Caco-2 (cell line): ENCODE measurements at regions not wholly inside any gene's neighbourhood (a gene's known extent, or its start where the extent isn't known, plus 50 kb on each side); places are given as distances from the start of the nearest gene placed in this dataset.

Experiments
- BruUV-seq: library from RNA; stranded (reverse); fragments of 400-500 nt; replicated peaks from 2 replicates; lab custom pipeline; 2021; lab: Mats Ljungman, UMichigan
- CTCF ChIA-PET: fragments of 300-600 bp; sonication (Branson Sonifier 250); formaldehyde crosslinking; loops from one replicate; lab custom pipeline; 2022; ENCODE audit warnings: antibody characterized with exemption; lab: Charles Lee
- POLR2A ChIA-PET: fragments of 300-600 bp; sonication (Branson Sonifier 250); formaldehyde crosslinking; loops from one replicate; lab custom pipeline; 2022; ENCODE audit warnings: antibody characterized with exemption; lab: Charles Lee
- DNase-seq, 2 experiments: peaks; one replicate each; pipeline versions ENCODE4 v3.0.0 to v3.0.0-alpha.2; 2020 to 2022
- H3K27me3 ChIP-seq: replicated peaks from 2 replicates; pipeline ENCODE4 v1.6.0; 2011; ENCODE audit warnings: low read length; ENCODE audit not compliant: control insufficient read depth, insufficient read depth
- H3K36me3 ChIP-seq: 2 replicates; pipeline ENCODE4 v1.5.1; 2011; ENCODE audit warnings: low read length; ENCODE audit not compliant: control insufficient read depth, insufficient read depth
- H3K4me1 ChIP-seq: fragments of 250-450 bp; sonication (Bioruptor Pico); 2 replicates; pipeline ENCODE4 v1.5.1; 2020; ENCODE audit warnings: mild to moderate bottlenecking
- H3K4me3 ChIP-seq: 2 replicates; pipeline ENCODE4 v1.5.1; 2011; ENCODE audit warnings: low read depth, mild to moderate bottlenecking, control low read depth, low read length
- H3K9me3 ChIP-seq: fragments of 250-450 bp; sonication (Bioruptor Pico); 2 replicates; pipeline ENCODE4 v1.5.1; 2020; ENCODE audit warnings: mild to moderate bottlenecking, moderate library complexity
- H3K27ac Mint-ChIP-seq: one replicate; pipeline ENCODE4 v1.8.0; 2022; ENCODE audit warnings: mixed read lengths; ENCODE audit not compliant: unreplicated experiment
- H3K27me3 Mint-ChIP-seq: one replicate; pipeline ENCODE4 v1.8.0; 2022; ENCODE audit warnings: mixed read lengths; ENCODE audit not compliant: insufficient read depth, unreplicated experiment
- H3K36me3 Mint-ChIP-seq: one replicate; pipeline ENCODE4 v1.8.0; 2022; ENCODE audit warnings: mild to moderate bottlenecking, mixed read lengths; ENCODE audit not compliant: insufficient read depth, unreplicated experiment
- H3K4me1 Mint-ChIP-seq: one replicate; pipeline ENCODE4 v1.8.0; 2022; ENCODE audit warnings: low read depth, mixed read lengths; ENCODE audit not compliant: unreplicated experiment
- H3K4me3 Mint-ChIP-seq: one replicate; pipeline ENCODE4 v1.8.0; 2022; ENCODE audit warnings: mild to moderate bottlenecking, moderate library complexity, mixed read lengths; ENCODE audit not compliant: unreplicated experiment
- H3K9me3 Mint-ChIP-seq: one replicate; pipeline ENCODE4 v1.8.0; 2022; ENCODE audit warnings: mixed read lengths; ENCODE audit not compliant: unreplicated experiment
- intact Hi-C: fragments of 100-400 bp; cut with micrococcal nuclease; formaldehyde crosslinking; loops from one replicate; pipeline ENCODE4 v1.10.0; 2022; ENCODE audit not compliant: unreplicated experiment
- TF ChIP-seq, protein P1 (sequence below), 2 experiments: fragments of 200-600 bp in 1 of 2; IDR thresholded peaks; 1 replicate in 1 of 2; 2 replicates in 1 of 2; pipeline versions ENCODE4 v1.5.1 to v1.8.0; 2011 to 2022; ENCODE audit warnings: antibody characterized with exemption in 1 of 2, control low read depth in 1 of 2, inconsistent platforms in 1 of 2, low read depth in 1 of 2, low read length in 1 of 2, mild to moderate bottlenecking in 1 of 2, moderate library complexity in 1 of 2; ENCODE audit not compliant: insufficient read depth in 1 of 2, severe bottlenecking in 1 of 2, unreplicated experiment in 1 of 2

DNA sequence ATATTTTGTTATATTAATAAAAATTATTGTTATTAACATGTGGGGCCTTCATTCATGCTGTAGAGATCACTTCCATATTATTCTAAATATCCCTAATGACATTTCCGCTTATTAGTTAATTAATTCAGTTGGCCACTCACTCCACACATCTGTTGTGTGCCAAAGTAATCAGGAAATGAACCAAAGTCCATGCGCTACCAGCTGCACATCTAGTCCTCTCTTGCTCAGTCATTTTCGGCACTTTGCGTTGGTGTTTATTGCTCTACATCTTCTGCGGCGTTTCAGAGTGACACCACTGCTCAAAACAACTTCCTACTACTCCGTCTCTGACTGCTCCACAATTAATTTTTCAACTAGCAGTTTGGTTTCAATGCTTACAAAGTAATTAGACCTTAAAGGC, 101.4 kb upstream of the ZFHX3 start:
- no TSS peak for BruUV-seq
- no peaks in the 10 kb centered on the region; the same call in 1 of the 2 replicates for H3K27me3 ChIP-seq
- Mint-ChIP-seq H3K4me1 (no peaks in the 10 kb centered on the region), H3K36me3 (no peaks in the 10 kb centered on the region), H3K4me3 (no peak overlapping the region), H3K9me3 (no peaks in the 10 kb centered on the region), H3K27me3 (no peaks in the 10 kb centered on the region), H3K27ac (no peak overlapping the region)
- peaks cover 5% of the 10 kb centered on the region; the same call in 1 of the 2 replicates for H3K4me1 ChIP-seq
- intact Hi-C loops, result no loop called here
- no peak overlapping the region for H3K4me3 ChIP-seq
- DNase-seq, result no peak
- H3K9me3 ChIP-seq, result no peaks in the 10 kb centered on the region
- CTCF ChIA-PET, result no interaction called here
- no peaks in the 10 kb centered on the region for H3K36me3 ChIP-seq
- TF ChIP-seq, protein P1, sequence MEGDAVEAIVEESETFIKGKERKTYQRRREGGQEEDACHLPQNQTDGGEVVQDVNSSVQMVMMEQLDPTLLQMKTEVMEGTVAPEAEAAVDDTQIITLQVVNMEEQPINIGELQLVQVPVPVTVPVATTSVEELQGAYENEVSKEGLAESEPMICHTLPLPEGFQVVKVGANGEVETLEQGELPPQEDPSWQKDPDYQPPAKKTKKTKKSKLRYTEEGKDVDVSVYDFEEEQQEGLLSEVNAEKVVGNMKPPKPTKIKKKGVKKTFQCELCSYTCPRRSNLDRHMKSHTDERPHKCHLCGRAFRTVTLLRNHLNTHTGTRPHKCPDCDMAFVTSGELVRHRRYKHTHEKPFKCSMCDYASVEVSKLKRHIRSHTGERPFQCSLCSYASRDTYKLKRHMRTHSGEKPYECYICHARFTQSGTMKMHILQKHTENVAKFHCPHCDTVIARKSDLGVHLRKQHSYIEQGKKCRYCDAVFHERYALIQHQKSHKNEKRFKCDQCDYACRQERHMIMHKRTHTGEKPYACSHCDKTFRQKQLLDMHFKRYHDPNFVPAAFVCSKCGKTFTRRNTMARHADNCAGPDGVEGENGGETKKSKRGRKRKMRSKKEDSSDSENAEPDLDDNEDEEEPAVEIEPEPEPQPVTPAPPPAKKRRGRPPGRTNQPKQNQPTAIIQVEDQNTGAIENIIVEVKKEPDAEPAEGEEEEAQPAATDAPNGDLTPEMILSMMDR (IDR thresholded peaks at IDR 0.05; ENCODE audit: insufficient read depth in 1 of 2, low read depth in 1 of 2, low read length in 1 of 2, severe bottlenecking in 1 of 2, unreplicated experiment in 1 of 2), result no peak
- POLR2A ChIA-PET, result no interaction called here

DNA sequence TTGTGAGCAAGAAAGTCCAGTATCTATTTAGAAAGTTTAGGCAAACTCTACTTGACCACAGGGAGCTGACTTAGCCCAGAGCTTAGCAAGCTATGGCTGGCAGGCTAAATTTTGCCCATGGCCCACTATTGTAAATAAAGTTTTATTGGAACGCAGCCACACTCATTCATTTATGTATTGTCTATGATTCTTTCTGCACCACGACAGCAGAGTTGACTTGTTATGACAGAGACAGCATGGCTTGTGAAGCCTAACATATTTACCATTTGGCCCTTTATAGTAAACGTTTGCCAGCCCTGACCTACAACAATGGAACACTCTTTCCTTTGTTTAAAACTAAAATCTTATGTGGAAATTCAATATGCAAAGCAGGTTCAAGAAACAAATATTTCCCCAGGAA, 100.0 kb upstream of the ZFHX3 start:
- H3K4me1 ChIP-seq, result peaks cover 2% of the 10 kb centered on the region; the same call in 1 of the 2 replicates
- CTCF ChIA-PET, result no interaction called here
- Mint-ChIP-seq H3K36me3 (no peaks in the 10 kb centered on the region), H3K9me3 (no peaks in the 10 kb centered on the region), H3K4me3 (no peak overlapping the region), H3K27ac (no peak overlapping the region), H3K27me3 (no peaks in the 10 kb centered on the region), H3K4me1 (peaks cover 4% of the 10 kb centered on the region)
- H3K27me3 ChIP-seq, result no peaks in the 10 kb centered on the region; the same call in 1 of the 2 replicates
- POLR2A ChIA-PET, result no interaction called here
- H3K36me3 ChIP-seq, result no peaks in the 10 kb centered on the region
- no peaks in the 10 kb centered on the region for H3K9me3 ChIP-seq
- TF ChIP-seq, protein P1 (IDR thresholded peaks at IDR 0.05; ENCODE audit: insufficient read depth in 1 of 2, low read depth in 1 of 2, low read length in 1 of 2, severe bottlenecking in 1 of 2, unreplicated experiment in 1 of 2), result no peak
- no peak for DNase-seq
- H3K4me3 ChIP-seq, result no peak overlapping the region
- intact Hi-C loops, result no loop called here
- BruUV-seq, result no TSS peak

DNA sequence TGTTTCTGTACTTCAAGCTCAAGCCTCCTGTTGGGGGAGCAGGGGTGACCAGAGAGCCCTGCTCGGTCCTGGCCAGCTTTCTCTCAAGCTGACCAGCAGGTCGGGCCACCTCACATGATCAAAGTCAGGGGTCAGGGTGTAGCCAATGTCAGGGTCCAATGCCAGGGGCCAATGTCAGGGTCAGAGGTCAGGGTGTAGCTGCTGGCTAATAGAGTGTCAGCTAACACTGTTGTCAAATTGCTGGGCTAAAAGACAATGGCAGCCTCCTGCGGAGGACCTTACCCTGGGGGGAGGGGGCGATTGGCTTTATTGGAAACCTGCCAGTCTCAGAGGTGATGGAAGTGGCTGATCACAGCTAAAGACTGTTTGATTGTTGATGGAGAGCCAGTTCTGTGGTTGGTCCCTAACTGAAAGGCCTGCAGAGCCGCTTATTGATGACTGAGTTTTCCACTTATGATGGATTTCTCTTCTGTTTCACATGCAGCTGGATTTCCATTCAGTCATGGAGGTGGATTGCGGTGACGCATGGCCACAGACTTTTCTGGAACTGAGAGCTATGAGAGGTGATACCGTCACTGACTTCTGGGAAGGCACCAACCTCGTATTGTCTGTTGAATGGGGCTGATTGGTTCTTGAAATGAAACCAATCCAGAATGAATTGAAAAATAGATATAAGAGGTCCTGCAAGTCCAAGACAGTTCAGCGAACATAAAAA, 97.4 kb upstream of the ZFHX3 start:
- intact Hi-C loops, result no loop called here
- H3K27me3 ChIP-seq, result no peaks in the 10 kb centered on the region; the same call in 1 of the 2 replicates
- H3K36me3 ChIP-seq, result no peaks in the 10 kb centered on the region
- TF ChIP-seq, protein P1 (IDR thresholded peaks at IDR 0.05; ENCODE audit: insufficient read depth in 1 of 2, low read depth in 1 of 2, low read length in 1 of 2, severe bottlenecking in 1 of 2, unreplicated experiment in 1 of 2), result no peak
- BruUV-seq, result no TSS peak
- no peaks in the 10 kb centered on the region for H3K9me3 ChIP-seq
- Mint-ChIP-seq H3K36me3 (no peaks in the 10 kb centered on the region), H3K4me1 (peaks cover 6% of the 10 kb centered on the region), H3K27me3 (no peaks in the 10 kb centered on the region), H3K9me3 (no peaks in the 10 kb centered on the region), H3K4me3 (no peak overlapping the region), H3K27ac (no peak overlapping the region)
- no peak for DNase-seq
- CTCF ChIA-PET, result no interaction called here
- POLR2A ChIA-PET, result no interaction called here
- H3K4me1 ChIP-seq, result no peaks in the 10 kb centered on the region
- no peak overlapping the region for H3K4me3 ChIP-seq
